GM19395 (cell line): ENCODE measurements at regions not wholly inside any gene's neighbourhood (a gene's known extent, or its start where the extent isn't known, plus 50 kb on each side); places are given as distances from the start of the nearest gene placed in this dataset.

Experiments
- ATAC-seq: cut with Tn5 transposase; IDR thresholded peaks from one replicate; pipeline ENCODE4 v1.9.1; 2021; ENCODE audit warnings: mild to moderate bottlenecking, moderate library complexity; ENCODE audit not compliant: unreplicated experiment

DNA sequence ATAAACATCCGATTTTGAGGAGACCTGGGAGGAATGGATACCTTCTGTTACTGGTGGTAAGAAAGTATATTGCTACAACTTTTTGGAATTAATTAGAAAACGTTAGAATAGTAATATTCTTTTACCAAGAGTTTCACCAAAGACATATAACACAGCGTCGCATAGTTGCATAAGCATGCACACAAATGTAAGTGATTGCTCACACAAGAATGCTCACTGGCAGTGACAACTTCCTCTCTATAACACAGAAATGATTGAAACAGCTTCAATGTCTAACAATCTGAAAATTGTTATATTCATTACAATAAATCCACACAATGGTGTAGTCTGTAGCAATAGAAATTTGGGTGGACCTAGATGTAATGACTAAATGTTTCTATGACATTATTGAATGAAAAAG, 998.6 kb downstream of the TTLL7 start:
- no peak for ATAC-seq

DNA sequence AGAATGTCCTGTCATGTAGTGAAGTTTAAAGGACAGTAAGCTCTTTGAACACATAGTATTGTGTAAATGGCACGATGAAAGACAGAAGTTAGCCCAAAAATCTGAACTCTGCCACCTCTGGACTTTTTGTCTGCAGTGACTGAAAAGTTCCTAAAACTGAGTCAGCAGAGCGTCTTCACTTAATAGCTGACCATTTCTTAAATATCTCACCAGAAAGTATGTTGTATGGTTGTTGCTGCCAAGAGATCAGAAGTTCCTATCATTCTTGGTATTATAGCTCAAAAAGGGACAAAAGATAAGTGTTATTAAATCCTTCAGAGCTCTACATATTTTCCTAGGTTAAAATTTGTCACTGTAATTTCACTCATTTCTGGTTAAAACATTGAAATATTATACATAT, 1003.0 kb downstream of the TTLL7 start:
- ATAC-seq: no peak

DNA sequence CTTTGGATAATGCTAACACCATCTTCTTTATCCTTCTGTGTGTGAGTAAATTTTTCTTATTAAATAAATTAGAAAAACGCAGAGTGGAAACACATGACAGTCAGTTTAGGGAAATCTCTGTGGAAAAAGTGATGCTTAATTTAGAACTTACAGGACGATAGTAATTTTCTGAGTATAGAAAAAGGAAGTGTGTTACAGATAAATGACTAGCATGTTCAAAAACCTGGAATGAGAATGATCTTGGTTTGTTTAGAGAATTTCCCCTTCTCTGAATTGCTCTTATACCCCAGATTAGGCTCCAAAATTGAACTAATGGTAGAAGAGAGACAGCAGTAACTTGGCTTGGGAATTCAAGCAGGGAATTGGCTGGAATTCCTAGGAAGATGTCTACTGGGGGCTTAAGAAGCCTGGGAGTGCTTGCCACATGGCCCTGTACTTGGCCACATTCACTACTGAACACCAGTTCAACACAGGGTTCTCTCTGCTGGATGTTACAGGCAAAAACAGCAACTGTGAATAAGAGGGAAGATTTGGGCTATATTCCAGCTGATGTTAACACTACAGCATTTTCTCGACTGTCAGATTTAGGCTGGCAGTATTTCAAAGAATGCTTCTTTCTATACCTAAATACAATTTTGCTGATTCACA, 1004.2 kb downstream of the TTLL7 start:
- no peak for ATAC-seq

DNA sequence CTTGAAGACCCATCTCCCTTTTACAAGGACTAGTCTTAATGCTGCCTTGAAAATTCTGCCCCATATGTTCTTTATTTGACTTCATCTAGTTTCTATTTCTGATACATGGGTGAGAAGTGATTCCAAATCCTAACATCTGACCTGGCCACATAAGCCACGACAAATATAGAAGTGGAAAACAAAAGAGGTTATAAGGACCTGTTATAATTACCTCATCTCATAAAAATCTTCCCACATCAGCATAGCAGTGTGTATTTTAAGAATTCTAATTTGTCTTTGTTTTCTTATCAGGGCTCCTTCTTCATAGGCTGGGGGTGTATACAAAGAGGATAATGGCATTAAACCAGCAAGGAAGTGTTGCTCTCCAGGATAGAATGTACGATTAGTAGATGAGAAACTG, 1007.4 kb downstream of the TTLL7 start:
- no peak for ATAC-seq

DNA sequence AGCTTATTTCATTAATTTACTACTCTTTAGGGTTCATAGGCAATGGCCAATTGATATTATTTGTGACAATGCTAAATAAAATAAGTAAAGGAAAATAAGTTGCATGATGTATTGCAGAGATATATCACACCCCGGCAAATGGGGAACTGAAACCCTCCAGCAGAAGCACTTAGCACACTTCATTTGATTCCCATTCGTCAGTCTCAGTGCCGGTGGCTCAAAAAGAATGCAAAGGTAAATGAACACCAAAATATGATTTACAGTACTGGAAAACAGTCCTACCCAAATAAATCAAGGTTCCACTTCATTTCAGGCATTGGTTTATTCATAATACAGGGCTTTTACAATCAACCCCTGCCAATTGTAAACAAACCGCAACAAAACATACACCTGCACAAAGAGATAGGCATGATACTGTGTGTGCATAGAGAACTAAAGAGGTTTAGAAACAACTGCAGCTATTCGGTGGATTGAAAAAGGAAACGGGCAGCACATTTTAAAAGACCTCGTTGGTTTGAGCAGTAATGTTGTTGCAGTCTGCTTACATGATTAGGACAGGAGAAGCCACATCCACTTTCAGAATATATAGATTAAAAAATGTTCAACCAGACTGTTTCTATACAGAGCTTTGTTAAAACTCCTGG, 1019.2 kb downstream of the TTLL7 start:
- peak; percentile 98 for ATAC-seq

DNA sequence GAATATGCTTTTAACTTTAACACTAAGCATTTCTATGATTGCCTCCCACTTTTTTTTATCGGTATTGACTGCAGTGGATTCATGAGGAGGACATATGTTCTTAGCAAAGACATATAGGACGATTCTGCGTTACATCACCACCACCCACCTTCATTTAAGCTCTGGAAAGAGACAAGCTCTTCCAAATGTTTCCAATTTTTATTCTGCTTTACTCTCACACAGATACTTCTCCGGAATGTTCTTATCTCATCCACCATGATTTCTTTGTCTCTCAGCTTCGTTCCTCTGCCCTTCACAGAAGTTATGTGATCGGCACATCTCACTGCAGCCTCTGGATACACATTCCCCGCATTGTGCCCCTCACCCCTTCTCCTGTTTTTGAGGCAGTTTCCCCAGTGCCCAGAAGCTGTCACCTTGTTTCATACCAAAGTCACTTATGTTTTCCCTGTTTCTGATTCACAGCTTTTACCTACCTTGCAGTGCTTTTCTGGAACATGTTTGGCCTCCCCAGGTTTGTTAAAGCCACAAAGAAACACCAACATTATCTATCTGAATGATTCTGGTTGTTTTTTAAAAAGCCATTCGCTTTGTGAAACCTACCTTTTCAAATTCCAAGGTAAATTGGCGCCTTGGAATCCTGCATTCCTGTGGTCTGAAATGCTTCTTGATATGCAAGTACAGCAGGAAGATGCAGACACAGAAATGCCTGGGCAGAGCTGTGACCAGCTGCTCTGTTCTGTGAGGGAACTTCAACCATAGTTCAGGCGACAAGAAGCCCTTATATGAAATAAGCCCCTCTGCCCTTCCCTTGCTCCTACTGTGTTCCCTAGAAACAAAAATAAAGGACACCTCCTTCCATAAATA, 1020.2 kb downstream of the TTLL7 start:
- ATAC-seq: no peak

DNA sequence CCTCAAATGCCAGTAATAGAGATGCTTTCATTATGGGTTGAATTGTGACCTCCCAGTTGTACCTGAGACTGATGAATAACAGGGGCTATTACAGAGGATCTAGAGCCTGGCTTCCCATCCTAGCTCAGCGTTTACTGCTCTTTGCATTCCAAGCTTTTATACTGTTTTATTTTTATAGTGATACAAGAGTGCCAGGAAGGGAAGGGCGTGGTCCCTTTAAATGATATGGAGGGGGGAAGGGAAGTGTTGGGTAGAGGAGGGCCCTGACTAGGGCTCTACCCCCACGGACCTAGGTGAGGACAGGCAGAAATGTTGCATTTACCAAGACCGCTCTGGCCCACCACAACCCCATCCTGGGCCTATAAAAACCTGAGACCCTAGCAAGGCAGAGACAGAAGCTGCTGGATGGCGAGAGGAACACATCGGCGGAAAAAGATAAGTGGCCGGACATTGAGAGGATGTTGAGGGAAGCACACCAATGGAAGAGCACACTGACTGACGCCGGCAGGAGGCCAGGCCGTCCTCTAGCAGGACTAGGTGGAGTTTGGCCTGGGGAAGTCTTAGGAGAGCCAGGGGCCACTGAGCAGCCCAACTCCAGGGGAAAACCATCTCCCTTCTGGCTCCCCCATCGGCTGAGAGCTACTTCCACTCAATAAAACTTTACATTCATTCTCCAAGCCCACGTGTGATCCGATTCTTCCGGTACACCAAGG, 1025.9 kb downstream of the TTLL7 start:
- no peak for ATAC-seq

DNA sequence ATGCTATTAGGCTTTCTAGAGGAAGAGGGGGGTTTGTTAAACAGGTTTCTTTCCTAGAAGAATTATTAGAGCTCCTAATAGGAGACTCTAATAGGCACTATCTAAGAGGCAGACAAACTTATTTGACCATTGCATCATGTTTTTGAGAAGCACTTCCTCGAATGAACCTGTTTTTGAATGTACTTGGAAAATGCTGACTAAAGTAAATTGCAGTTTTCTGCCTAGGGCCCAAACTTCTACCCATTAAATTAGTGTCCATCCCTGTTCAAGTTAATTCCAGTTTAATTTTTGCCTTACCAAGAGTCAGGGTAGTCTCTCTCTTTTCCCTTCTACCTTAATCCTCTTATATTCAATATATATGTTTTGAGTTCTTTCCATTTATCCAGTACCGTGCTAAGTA, 1029.6 kb downstream of the TTLL7 start:
- ATAC-seq: no peak

DNA sequence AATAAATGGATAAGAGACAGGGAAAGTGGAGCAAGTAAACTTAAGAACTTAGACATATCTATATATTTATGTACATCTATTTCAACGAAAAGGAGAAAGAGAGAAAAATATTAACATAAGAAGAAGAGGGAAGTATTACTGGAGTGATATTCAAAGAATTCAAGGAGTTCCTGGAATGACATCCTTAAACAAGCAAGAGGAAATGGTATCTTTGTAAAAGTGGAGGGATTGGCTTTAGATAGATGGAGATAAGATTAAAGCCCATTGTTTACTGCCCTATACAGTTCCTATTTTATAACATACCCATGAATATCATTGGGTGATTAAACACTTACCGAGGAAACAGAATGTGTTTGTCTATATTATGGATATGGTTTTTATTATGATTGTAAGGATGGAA, 1036.3 kb downstream of the TTLL7 start:
- no peak for ATAC-seq

DNA sequence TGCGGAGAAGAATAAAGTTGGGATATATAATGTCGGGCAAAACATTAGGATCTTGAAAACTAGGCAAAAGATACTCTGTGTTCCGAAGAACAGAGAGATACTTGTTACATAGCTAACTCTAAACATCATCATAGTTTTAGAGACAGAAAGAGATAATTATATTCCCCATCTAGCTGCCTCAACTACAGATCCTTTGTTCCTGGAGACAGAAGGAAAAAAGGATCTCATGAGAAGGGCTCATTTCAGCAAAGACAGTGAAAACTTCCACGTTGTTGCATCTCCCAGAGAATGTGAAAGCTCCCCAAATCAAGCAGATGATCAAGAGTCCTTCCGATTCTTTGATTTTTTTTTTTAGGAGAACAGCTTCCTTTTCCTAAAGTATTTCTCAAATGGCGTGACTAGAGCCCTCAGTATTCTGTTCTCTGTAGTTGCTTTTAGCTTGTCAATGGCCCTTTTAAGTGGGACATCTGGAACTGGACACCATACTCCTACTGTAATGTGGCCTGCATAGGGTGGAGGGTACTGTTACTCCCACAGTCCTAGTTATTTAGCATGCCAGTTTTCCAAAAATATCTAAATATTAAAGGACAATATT, 1048.2 kb downstream of the TTLL7 start:
- no peak for ATAC-seq

DNA sequence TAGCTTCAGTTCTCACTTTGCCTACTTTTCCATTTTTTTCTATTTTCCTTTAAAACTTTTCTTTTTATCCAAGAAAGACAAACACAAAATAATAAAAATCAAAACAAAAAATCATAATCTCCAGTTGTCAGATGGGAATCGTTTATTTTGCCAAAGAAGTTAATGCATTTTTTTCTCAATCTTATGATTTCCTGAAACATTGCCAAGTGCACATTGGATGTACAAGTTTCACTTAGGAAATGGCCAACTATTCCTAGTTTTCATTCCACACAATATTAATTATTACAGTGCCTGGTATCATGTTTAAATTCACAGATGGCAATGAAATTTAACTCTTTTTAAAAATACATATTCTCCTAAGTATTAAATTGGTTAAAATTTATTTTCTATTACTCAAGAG, 1050.5 kb downstream of the TTLL7 start:
- no peak for ATAC-seq

DNA sequence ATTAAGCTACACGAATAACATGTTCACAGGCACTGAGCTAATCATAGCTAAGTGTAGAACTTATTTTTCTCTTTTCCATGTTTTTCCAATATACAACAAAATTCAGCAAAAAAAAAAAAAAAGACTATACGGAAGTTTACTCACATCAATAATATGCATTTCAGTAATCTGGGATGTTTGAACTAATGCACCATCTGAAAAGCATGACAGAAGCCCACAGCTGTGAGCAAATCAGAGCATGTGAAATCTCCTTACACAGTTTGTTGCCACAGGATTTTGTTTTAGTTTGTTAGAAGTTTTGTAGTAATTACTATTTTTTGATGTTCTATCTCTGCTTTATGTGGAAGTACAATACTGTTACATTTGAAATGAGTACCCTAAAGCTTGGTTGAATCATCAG, 1051.7 kb downstream of the TTLL7 start:
- no peak for ATAC-seq

DNA sequence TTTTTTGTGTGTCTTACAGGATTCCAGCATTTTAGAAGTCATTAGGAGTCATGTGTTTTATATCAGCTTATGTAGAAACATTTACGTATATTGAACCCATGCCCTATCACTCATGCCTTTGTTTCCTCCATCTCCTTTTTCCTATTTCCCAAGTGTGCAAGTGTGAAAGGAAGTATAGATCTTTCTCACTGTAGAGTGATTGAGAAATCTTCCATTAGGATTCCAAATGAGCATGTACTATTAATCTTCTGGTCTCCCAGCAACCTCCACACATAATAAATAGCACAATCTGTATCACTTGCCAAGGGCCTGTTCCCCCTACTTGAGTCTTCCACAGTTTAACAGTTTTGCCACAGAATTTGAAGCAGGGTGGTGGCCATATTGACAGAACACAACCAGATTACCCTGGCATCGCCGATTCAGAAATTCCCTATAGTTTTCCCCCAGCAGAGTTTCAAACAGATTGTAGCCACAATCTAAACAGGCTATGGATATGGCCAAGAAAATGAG, 1052.8 kb downstream of the TTLL7 start:
- ATAC-seq: no peak

DNA sequence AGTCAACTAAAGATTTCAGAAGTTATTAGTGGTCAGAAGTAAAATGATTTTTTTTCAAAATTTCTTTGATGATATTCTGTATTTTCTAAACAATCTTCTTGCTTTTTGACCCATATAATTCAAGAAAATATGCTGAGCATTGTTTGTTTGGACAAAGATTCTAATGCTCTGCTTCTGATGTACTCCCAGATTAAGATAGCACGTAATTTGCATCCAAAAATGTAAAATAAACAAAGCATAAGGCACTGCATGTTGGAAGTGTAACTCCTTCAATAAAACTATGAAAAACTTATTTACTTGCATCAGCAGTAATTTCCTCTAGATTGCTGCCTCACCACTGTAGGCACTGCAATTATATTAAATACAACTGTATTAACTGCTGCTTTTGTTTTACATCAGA, 1054.1 kb downstream of the TTLL7 start:
- ATAC-seq: no peak

DNA sequence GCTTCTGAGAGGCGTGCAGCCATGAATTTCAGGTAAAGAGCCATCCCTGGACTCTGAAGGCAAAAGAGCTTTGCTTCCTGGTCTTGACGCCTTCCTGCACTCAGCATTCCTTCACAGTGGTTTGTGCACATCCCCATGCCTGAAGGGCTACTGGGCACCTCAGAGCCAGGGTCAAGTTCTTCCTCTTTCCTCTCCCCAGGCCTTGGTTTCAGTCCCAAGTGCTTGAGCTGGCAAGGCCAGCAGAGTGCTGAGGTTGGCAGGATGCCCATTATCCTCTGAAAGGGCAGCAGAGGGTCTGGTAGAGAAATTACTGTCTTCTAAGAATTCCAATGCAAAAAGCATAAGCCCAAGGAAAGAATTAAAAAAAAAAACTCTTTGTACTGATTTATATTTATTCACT, 1064.9 kb downstream of the TTLL7 start:
- ATAC-seq: no peak

DNA sequence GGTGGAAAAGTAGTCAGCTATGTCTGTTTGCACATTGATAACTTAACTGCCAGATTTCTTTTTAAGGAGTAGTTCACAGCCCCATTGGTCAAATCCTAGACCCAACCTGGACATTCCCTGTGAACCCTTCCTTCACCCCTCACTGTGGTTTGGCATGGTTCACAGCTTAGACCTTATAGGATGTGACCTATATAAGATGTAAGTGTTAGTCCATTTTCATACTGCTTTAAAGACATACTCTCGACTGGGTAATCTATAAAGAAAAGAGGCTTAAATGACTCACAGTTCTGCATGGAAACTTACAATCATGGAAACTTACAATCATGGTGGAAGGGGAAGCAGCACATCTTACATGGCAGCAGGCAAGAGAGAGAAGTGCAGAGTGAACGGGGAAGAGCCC, 1066.2 kb downstream of the TTLL7 start:
- ATAC-seq: no peak

DNA sequence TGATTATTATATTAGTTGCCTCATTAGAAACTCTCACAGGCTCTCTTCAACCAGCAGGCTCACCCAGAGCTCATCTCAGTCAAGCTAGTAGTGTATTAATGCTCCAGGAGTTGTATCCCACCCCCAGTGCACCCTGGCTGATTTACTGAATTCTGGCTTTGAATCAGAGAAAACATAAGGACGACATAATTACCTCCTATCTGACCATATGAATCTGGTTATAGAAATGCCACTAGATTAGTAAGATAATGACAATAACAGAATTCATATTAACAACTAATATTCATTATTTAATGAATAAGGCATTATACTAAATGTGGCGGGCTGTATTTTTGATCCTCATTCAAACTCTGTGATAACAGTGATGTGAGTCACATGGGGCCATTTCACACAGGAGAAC, 1066.7 kb downstream of the TTLL7 start:
- no peak for ATAC-seq

DNA sequence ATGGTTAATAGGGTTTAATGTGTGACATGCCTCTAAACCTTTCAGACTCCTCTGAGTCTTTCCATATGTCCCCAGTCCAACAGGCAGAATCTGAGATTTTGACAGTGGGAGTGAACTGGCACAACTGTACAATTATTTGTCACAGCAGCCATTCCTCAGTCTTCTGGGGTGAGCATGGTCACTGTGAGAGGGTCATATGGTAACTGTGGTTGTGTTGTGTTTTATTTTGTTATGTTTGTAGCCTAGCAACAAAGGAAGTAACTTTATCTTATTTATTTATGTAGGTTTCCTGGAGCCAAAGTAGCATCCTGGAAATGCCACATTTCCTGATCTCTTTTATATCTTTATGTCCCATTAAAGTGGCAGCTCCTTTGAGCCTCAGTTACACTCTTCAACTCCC, 1067.9 kb downstream of the TTLL7 start:
- no peak for ATAC-seq

DNA sequence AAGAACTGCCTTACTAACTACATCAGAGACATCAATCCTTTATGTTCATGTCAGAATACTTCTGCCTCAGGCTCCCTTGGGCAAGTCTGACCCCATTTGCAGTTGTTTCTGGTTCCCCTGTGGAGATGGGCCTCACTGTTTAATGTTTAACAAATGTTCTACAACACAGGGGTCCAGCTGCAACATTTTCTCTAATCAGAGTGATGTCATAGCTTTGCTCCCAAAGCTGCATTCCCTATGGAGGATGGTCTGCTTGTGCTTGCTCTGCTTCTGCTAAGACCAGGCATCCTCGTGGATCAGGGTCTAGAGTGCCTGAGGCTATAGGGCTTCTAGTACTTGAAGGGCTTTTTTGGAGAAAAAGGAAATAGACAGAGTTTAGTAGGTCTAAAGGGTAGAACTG, 1071.2 kb downstream of the TTLL7 start:
- no peak for ATAC-seq

DNA sequence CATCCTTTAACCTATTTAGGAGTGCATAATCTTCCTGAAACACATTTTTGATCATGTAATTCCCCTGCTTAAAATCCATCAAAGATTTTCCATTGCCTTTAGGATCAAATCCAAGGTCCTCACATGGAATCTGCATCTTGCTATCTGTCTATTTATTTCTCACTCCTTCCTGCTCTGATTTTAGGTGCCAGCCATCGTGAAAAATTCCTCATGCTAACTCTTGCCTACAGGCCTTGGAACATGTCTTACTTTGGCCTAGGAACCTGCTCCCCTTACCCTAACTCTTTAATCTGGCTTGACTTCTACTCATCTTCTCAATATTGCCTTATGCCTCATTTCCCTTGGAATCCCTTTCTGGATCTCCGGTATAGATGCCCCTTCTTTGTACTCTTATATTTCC, 1074.3 kb downstream of the TTLL7 start:
- ATAC-seq: no peak

DNA sequence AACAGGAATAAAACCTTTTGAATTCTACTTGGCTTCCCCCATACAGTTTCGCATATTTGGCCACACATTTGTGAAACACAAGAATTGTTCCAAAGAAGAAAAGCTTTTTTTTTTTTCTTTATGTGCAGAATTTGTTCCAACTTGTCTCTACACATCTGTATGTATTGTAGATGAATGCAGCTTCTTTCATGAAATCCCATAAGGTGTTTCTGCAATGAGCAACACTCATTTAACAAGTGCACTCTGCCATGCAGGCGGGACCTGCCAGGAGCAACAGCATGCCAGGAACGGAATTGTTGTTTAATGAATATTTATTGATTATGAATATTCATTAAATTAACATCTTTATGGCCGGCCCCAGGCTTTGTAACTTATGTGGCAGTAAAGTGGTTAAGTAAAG, 1075.0 kb downstream of the TTLL7 start:
- no peak for ATAC-seq
